ENCODE measurements at regions not wholly inside any gene's neighbourhood (a gene's known extent, or its start where the extent isn't known, plus 50 kb on each side); places are given as distances from the start of the nearest gene placed in this dataset.
A peak's percentile ranks its signal among the peaks of the same experiment; 100 is the strongest.
"Not testable (repeated sequence)": the region's sequence is repeated elsewhere in the genome, so short reads cannot be mapped to it uniquely, and the experiment has no call there.

DNA sequence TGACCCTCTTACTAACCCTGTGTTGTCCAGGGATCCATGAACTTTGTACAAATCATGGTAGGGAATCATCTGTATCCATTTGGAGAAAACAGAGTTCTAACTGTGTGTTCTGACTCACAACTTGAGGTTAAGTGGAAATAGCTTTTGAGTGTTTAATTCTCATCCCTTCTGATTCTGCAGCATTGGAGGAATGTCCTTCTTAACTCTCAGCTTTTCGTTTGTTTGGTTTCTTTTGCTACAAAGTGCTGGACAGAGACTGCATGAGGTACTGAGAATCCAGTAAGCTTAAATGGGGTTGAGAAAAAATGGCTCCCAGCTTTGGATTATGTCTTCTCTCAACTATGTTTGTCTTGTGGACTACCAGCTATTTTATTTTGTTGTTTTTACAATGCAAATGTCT lies 352.1 kb upstream of the KIF2B start:
- H3K9me3 Mint-ChIP-seq, result peaks cover 17% of the 10 kb centered on the region

DNA sequence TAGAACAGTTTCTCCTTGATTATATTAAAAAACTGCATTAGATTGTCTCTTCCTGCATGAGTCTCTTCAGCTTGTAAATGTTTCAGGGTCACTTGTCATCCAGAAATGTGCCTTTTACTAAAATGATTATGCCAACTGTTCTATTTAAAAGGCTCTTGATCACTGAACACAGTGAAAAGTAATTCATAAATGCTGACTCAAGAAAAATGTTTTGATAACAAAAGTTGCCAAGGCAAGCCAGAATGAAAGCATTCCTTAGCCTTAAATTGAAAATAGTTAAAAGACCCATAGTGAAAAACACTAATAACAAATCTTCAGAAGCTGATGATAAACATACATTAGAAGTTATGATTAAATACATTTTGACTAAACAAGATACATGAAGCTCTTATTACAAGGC lies 356.0 kb upstream of the KIF2B start:
- Mint-ChIP-seq H3K27me3 (ENCODE audit: low read depth) (no peaks in the 10 kb centered on the region), H3K36me3 (no peaks in the 10 kb centered on the region), H3K27ac (no peak overlapping the region)

More for the DNA sequence above, 352.1 kb upstream of the KIF2B start:
- no peak for DNase-seq (ENCODE audit: low spot score in 2 of 2, unreplicated experiment in 2 of 2)
- TF ChIP-seq, protein P1, sequence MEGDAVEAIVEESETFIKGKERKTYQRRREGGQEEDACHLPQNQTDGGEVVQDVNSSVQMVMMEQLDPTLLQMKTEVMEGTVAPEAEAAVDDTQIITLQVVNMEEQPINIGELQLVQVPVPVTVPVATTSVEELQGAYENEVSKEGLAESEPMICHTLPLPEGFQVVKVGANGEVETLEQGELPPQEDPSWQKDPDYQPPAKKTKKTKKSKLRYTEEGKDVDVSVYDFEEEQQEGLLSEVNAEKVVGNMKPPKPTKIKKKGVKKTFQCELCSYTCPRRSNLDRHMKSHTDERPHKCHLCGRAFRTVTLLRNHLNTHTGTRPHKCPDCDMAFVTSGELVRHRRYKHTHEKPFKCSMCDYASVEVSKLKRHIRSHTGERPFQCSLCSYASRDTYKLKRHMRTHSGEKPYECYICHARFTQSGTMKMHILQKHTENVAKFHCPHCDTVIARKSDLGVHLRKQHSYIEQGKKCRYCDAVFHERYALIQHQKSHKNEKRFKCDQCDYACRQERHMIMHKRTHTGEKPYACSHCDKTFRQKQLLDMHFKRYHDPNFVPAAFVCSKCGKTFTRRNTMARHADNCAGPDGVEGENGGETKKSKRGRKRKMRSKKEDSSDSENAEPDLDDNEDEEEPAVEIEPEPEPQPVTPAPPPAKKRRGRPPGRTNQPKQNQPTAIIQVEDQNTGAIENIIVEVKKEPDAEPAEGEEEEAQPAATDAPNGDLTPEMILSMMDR (IDR thresholded peaks at IDR 0.05; ENCODE audit: unreplicated experiment), result no peak
- Mint-ChIP-seq H3K27me3 (ENCODE audit: low read depth) (no peaks in the 10 kb centered on the region), H3K4me1 (peaks cover 12% of the 10 kb centered on the region), H3K36me3 (no peaks in the 10 kb centered on the region), H3K4me3 (no peak overlapping the region), H3K27ac (no peak overlapping the region)

DNA sequence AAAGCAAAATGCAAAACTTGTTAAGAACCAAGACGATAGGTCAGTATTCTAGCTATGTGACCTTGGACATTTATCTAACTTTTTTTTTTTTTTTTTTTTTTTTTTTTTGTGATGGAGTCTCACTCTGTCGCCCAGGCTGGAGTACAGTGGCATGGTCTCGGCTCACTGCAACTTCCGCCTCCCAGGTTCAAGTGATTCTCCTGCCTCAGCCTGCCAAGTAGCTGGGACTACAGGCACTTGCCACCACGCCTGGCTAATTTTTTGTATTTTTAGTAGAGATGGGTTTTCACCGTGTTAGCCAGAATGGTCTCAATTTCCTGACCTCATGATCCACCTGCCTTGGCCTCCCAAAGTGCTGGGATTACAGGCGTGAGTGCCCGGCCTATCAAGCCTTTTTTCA lies 358.3 kb upstream of the KIF2B start:
- H3K4me3 Mint-ChIP-seq; H3K36me3 Mint-ChIP-seq; H3K27me3 Mint-ChIP-seq (ENCODE audit: low read depth); DNase-seq (ENCODE audit: low spot score in 2 of 2, unreplicated experiment in 2 of 2); H3K27ac Mint-ChIP-seq: not testable (repeated sequence)
- peaks cover 22% of the 10 kb centered on the region for H3K9me3 Mint-ChIP-seq
- peaks cover 24% of the 10 kb centered on the region for H3K4me1 Mint-ChIP-seq

More for the DNA sequence above, 356.0 kb upstream of the KIF2B start:
- Mint-ChIP-seq H3K9me3 (peaks cover 12% of the 10 kb centered on the region), H3K4me3 (no peak overlapping the region), H3K4me1 (peaks cover 24% of the 10 kb centered on the region)
- no peak for DNase-seq (ENCODE audit: low spot score in 2 of 2, unreplicated experiment in 2 of 2)
- TF ChIP-seq, protein P1 (IDR thresholded peaks at IDR 0.05; ENCODE audit: unreplicated experiment), result no peak

DNA sequence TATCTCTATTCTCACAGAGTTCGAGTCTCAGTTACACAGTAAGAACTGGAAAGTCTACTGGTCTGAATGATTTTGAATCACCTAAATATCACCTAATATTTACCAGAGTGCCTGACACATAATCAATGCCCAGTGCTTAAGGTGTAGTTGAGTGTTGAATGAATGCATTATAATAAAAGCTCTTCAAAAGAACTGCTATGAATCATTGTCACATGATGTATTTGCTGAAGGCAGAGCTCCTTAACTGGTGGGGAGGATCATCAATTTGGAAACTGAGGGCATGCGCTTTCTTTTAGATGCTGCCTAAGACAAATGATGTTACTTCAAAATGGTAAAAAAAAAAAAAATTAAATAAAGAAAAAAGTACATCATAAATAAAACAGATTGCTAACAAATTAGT lies 359.4 kb upstream of the KIF2B start:
- Mint-ChIP-seq H3K9me3 (peaks cover 24% of the 10 kb centered on the region), H3K36me3 (peaks cover 5% of the 10 kb centered on the region), H3K4me1 (peaks cover 24% of the 10 kb centered on the region), H3K27ac (no peak overlapping the region), H3K27me3 (ENCODE audit: low read depth) (no peaks in the 10 kb centered on the region), H3K4me3 (no peak overlapping the region)
- TF ChIP-seq, protein P1 (IDR thresholded peaks at IDR 0.05; ENCODE audit: unreplicated experiment), result no peak
- DNase-seq (ENCODE audit: low spot score in 2 of 2, unreplicated experiment in 2 of 2), result no peak

DNA sequence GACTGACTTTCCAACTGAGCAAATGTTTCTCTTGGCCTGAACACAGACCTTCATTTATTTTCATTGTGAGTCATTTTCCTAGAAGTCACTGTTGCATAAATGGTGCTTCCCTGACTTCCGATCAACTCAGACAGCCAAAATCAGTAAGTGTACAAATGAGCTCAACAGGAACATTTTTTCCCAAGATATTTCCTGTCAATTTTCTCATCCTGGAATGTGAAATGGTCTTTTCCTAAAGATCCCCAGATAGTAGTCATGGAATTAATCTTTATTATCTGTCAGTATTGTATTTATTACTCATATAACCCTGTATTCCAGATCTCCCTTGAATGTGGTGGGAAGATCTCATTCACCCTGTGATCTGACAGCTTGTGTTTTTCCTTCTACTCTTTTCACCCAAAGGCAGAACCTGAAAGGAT lies 360.3 kb upstream of the KIF2B start:
- no peaks in the 10 kb centered on the region for H3K27me3 Mint-ChIP-seq (ENCODE audit: low read depth)
- H3K9me3 Mint-ChIP-seq, result peaks cover 20% of the 10 kb centered on the region
- H3K27ac Mint-ChIP-seq, result peak overlapping the region; percentile 6
- peaks cover 7% of the 10 kb centered on the region for H3K36me3 Mint-ChIP-seq
- peaks cover 24% of the 10 kb centered on the region for H3K4me1 Mint-ChIP-seq
- TF ChIP-seq, protein P1 (IDR thresholded peaks at IDR 0.05; ENCODE audit: unreplicated experiment), result no peak
- no peak for DNase-seq (ENCODE audit: low spot score in 2 of 2, unreplicated experiment in 2 of 2)
- H3K4me3 Mint-ChIP-seq, result no peak overlapping the region

DNA sequence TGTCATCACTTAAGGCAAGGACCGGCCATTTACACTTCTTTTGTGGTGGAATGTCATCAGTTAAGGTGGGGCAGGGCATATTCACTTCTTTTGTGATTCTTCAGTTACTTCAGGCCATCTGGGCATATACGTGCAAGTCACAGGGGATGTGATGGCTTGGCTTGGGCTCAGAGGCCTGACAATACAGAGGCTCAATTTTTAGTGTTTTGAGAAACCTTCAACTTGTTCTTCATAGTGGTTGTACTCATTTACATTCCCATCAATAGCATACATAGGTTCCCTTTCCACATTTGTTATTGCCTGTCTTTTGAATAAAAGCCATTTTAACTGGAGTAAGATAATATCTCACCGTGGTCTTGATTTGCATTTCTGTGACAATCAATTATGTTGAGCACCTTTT lies 366.8 kb upstream of the KIF2B start:
- H3K9me3 Mint-ChIP-seq, result peaks cover 20% of the 10 kb centered on the region
- not testable (repeated sequence) for H3K27ac Mint-ChIP-seq; H3K4me1 Mint-ChIP-seq; H3K4me3 Mint-ChIP-seq; H3K27me3 Mint-ChIP-seq (ENCODE audit: low read depth); DNase-seq (ENCODE audit: low spot score in 2 of 2, unreplicated experiment in 2 of 2); H3K36me3 Mint-ChIP-seq

DNA sequence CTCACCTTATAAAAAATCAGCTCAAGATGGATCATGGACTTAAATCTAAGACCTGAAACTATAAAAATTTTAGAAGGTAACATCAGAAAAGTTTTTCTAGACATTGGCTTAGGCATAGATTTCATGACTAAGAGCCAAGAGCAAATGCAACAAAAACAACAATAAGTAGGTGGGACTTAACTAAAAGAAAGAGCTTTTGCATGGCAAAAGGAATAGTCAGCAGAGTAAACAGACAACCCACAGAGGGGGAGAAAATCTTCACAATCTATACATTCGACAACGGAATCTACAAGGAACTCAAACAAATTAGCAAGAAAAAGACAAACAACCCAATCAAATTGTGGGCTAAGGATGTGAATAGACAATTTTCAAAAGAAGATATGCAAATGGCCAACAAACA lies 368.4 kb upstream of the KIF2B start:
- H3K4me3 Mint-ChIP-seq, result no peak overlapping the region
- no peaks in the 10 kb centered on the region for H3K4me1 Mint-ChIP-seq
- H3K9me3 Mint-ChIP-seq, result peaks cover 9% of the 10 kb centered on the region
- no peak for DNase-seq (ENCODE audit: low spot score in 2 of 2, unreplicated experiment in 2 of 2)
- H3K27ac Mint-ChIP-seq, result no peak overlapping the region
- TF ChIP-seq, protein P1 (IDR thresholded peaks at IDR 0.05; ENCODE audit: unreplicated experiment), result no peak
- H3K36me3 Mint-ChIP-seq, result peaks cover 6% of the 10 kb centered on the region
- no peaks in the 10 kb centered on the region for H3K27me3 Mint-ChIP-seq (ENCODE audit: low read depth)

All from mesothelial cell of epicardium (in vitro differentiated cells).